ENCODE measurements at regions not wholly inside any gene's neighbourhood (a gene's known extent, or its start where the extent isn't known, plus 50 kb on each side); places are given as distances from the start of the nearest gene placed in this dataset.

DNA sequence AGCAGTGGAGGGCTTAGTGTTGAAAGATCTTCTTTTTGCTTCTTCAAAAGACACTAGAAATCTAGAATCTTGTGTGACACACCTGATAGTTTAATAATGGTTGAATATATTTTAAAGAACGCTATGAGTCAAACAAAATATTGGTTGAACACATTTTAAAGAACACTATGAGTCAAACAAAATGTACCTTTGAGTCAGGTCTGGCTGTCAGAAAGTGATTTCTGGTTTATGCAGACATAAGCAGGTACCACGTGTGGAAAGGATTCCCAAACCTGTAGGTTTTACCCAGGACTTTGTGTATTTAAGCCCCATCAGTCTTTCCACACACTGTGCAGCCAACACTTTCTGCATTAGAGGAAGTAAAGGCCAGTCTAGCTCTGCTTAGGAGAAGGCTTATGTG, 366.7 kb upstream of the TENM4 start (continued):
- no peak for TF ChIP-seq ZNF592 (IDR thresholded peaks at IDR 0.05)

DNA sequence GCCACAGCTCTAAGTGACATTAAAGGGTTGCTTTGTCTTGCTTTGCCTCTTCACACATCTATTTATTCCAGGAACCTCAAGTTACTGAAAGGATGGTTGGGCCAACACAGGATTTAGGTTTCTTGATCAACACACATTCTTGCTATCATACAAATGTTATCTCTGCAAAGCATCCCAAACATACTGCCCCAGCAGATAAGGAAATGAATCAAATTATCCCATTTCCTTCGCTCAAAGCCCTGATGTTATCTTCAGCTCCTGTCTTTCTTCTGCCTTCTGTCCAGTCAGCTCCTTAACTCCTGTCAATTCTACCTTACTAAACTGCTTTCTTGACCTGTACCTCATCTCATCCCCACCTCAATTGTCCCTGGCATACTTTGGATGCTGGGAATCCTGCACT, 355.9 kb upstream of the TENM4 start:
- Histone ChIP-seq H4K20me1 (ENCODE audit: control insufficient read depth, insufficient read depth) (no peaks in the 10 kb centered on the region), H3K4me2 (ENCODE audit: control insufficient read depth, insufficient read depth) (no peak overlapping the region), H3K9ac (ENCODE audit: control insufficient read depth, insufficient read depth, low read length) (no peak overlapping the region), H3K4me1 (ENCODE audit: control insufficient read depth, insufficient read depth, low read length) (no peaks in the 10 kb centered on the region), H3K79me2 (ENCODE audit: control insufficient read depth, insufficient read depth, low read length) (no peaks in the 10 kb centered on the region), H3K4me3 (no peak overlapping the region), H3K9me3 (replicated peaks; ENCODE audit: control insufficient read depth, insufficient read depth, low read length) (no peaks in the 10 kb centered on the region), H3K36me3 (ENCODE audit: control insufficient read depth in 2 of 2, insufficient read depth in 2 of 2, low read length in 1 of 2) (no peaks in the 10 kb centered on the region), H2AFZ (ENCODE audit: control insufficient read depth, low read depth, low read length) (no peak overlapping the region), H3K27ac (ENCODE audit: control insufficient read depth, insufficient read depth) (no peak overlapping the region), H3K27me3 (replicated peaks in 1 of 2; ENCODE audit: control insufficient read depth in 2 of 2, insufficient read depth in 2 of 2, low read length in 1 of 2) (no peaks in the 10 kb centered on the region)
- in situ Hi-C loops (cut with MboI): no loop called here
- no peak for FAIRE-seq
- DNase-seq (ENCODE audit: low read depth, low spot score): no peak
- POLR2A ChIA-PET: no interaction called here
- CTCF ChIA-PET: no interaction called here
- RAD21 ChIA-PET (ENCODE audit: unreplicated experiment): no interaction called here
- intact Hi-C loops (cut with micrococcal nuclease; ENCODE audit: unreplicated experiment): no loop called here
- no peak for ATAC-seq
- no TSS peak for BruUV-seq (replicated peaks)
- 0% methylated on average over 1 of the region's 1 CpG for WGBS (ENCODE audit: insufficient coverage, insufficient replicate concordance, low lambda C conversion rate, missing lambda C conversion rate)
- SMC1A ChIA-PET (ENCODE audit: uncharacterized antibody, unreplicated experiment): no interaction called here
- TF ChIP-seq CUX1 (IDR thresholded peaks at IDR 0.05; ENCODE audit: insufficient replicate concordance, low read depth, low read length) (no peak), ZNF274 (IDR thresholded peaks at IDR 0.05; ENCODE audit: insufficient read depth, insufficient read length) (no peak), NFYA (IDR thresholded peaks at IDR 0.05; ENCODE audit: borderline replicate concordance, low read depth, low read length) (no peak), EED (IDR thresholded peaks at IDR 0.05; ENCODE audit: low read depth) (no peak), KAT2A (conservative IDR thresholded peaks at IDR 0.05; ENCODE audit: control insufficient read depth, low read depth, low read length) (no peak), ZZZ3 (IDR thresholded peaks at IDR 0.05; ENCODE audit: control insufficient read depth, insufficient read length, low read depth) (no peak), SIX5 (IDR thresholded peaks at IDR 0.05; ENCODE audit: low read depth, low read length, severe bottlenecking) (no peak), SPI1 (IDR thresholded peaks at IDR 0.05; ENCODE audit: borderline replicate concordance, insufficient read depth, low read depth, low read length) (no peak), RBBP5 (conservative IDR thresholded peaks at IDR 0.05) (no peak), BCL11A (IDR thresholded peaks at IDR 0.05; ENCODE audit: low read depth, low read length) (no peak)
